H1 (cell line): ENCODE measurements at regions not wholly inside any gene's neighbourhood (a gene's known extent, or its start where the extent isn't known, plus 50 kb on each side); places are given as distances from the start of the nearest gene placed in this dataset.

ENCODE experiments used
- EP300 ChIP-seq, 2 experiments: IDR thresholded peaks; 1 replicate in 1 of 2; 2 replicates in 1 of 2; pipeline ENCODE4 v1.6.1; 2011 to 2012; ENCODE audit warnings: low read depth in 2 of 2, low read length in 2 of 2, mild to moderate bottlenecking in 2 of 2, borderline replicate concordance in 1 of 2, inconsistent platforms in 1 of 2, moderate library complexity in 1 of 2
- SP1 ChIP-seq: IDR thresholded peaks from 2 replicates; pipeline ENCODE4 v1.6.1; 2011; ENCODE audit warnings: low read depth, low read length
- TF ChIP-seq, protein P1 (sequence below), 3 experiments: IDR thresholded peaks; 1 replicate in 2 of 3; 2 replicates in 1 of 3; pipeline versions ENCODE4 v1.5.1 to v1.6.1; 2011; ENCODE audit warnings: low read length in 3 of 3, mild to moderate bottlenecking in 3 of 3, inconsistent platforms in 2 of 3, low read depth in 1 of 3, moderate library complexity in 1 of 3; ENCODE audit not compliant: insufficient read depth in 1 of 3; ENCODE audit errors: control extremely low read depth in 1 of 3

DNA sequence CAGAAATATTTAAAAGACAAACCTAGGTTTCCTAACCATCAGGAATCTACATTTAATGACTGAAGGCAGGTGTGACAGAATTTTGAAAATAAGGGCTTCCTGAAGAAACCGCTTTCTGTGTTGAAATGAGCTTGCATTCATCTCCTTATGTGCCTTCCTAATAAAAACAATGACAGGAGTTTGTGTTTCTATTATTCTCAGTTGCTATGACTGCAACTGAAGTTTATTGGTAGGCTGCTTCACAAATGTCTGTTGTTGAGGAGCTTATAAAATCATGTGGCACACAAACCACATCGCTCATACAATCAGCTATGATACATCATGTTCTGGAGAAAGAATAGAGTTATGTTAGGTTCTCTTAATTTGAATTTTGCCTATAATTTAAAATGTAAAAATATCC, 362.7 kb upstream of the SLC8A1 start:
- TF ChIP-seq EP300 (IDR thresholded peaks at IDR 0.05; ENCODE audit: borderline replicate concordance in 1 of 2, low read depth in 2 of 2, low read length in 2 of 2) (no peak), SP1 (no peak)
- TF ChIP-seq, protein P1, sequence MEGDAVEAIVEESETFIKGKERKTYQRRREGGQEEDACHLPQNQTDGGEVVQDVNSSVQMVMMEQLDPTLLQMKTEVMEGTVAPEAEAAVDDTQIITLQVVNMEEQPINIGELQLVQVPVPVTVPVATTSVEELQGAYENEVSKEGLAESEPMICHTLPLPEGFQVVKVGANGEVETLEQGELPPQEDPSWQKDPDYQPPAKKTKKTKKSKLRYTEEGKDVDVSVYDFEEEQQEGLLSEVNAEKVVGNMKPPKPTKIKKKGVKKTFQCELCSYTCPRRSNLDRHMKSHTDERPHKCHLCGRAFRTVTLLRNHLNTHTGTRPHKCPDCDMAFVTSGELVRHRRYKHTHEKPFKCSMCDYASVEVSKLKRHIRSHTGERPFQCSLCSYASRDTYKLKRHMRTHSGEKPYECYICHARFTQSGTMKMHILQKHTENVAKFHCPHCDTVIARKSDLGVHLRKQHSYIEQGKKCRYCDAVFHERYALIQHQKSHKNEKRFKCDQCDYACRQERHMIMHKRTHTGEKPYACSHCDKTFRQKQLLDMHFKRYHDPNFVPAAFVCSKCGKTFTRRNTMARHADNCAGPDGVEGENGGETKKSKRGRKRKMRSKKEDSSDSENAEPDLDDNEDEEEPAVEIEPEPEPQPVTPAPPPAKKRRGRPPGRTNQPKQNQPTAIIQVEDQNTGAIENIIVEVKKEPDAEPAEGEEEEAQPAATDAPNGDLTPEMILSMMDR (IDR thresholded peaks at IDR 0.05; ENCODE audit: control extremely low read depth in 1 of 3, insufficient read depth in 1 of 3, low read depth in 1 of 3, low read length in 3 of 3): no peak
